HepG2 (cell line): ENCODE measurements at regions not wholly inside any gene's neighbourhood (a gene's known extent, or its start where the extent isn't known, plus 50 kb on each side); places are given as distances from the start of the nearest gene placed in this dataset.
A peak's percentile ranks its signal among the peaks of the same experiment; 100 is the strongest.

ENCODE experiments used
- ATAC-seq: fragments of 200-7000 bp; cut with Tn5 transposase; 3 replicates; pipeline ENCODE4 v1.9.1; 2020; ENCODE audit warnings: mild to moderate bottlenecking, moderate library complexity
- BruUV-seq: library from RNA; stranded (reverse); fragments of 400-500 nt; replicated peaks from 2 replicates; lab custom pipeline; 2021; lab: Mats Ljungman, UMichigan
- CTCF ChIA-PET: fragments of 300-600 bp; formaldehyde crosslinking; extraction: SDS; loops from one replicate; lab custom pipeline; 2021; ENCODE audit warnings: low total read pairs, inconsistent platforms, low intra/inter-chr PET ratio; lab: Yijun Ruan, JAX
- POLR2A ChIA-PET: fragments of 350-600 bp; sonication (Branson Sonifier 250); formaldehyde crosslinking; loops from one replicate; lab custom pipeline; 2020; ENCODE audit warnings: antibody characterized with exemption, inconsistent platforms; lab: Yijun Ruan, JAX
- DNase-seq: peaks from one replicate; pipeline ENCODE4 v3.0.0-alpha.2; 2015; ENCODE audit warnings: low spot score
- FAIRE-seq: peaks from 3 replicates; lab custom pipeline; 2011; peaks lifted over from hg19 to GRCh38; lab: Jason Lieb, UNC
- H2AFZ ChIP-seq: one replicate; pipeline ENCODE4 v1.6.1; 2011; ENCODE audit warnings: low read length, inconsistent platforms
- H3K27ac ChIP-seq: fragments of 300-600 bp; 3 replicates; pipeline ENCODE4 v1.8.0; 2011; ENCODE audit warnings: mixed run types, mild to moderate bottlenecking, mixed read lengths, low read length, inconsistent platforms; ENCODE audit not compliant: insufficient read depth; ENCODE audit errors: extremely low read length
- H3K27me3 ChIP-seq, 2 experiments: fragments of 200-600 bp in 1 of 2; 2 replicates in 1 of 2; 3 replicates in 1 of 2; pipeline versions ENCODE4 v1.6.0 to v1.8.0; 2011; ENCODE audit warnings: low read length in 2 of 2, mild to moderate bottlenecking in 2 of 2, moderate library complexity in 2 of 2, inconsistent platforms in 1 of 2; ENCODE audit not compliant: insufficient read depth in 2 of 2, control insufficient read depth in 1 of 2
- H3K36me3 ChIP-seq, 2 experiments: fragments of 200-600 bp in 1 of 2; replicated peaks in 1 of 2; 2 replicates in 1 of 2; 3 replicates in 1 of 2; pipeline versions ENCODE4 v1.5.1 to v1.8.0; 2011; ENCODE audit warnings: low read length in 2 of 2, inconsistent platforms in 1 of 2; ENCODE audit not compliant: insufficient read depth in 2 of 2, control insufficient read depth in 1 of 2
- H3K4me1 ChIP-seq: 2 replicates; pipeline ENCODE4 v1.5.1; 2012; ENCODE audit warnings: low read length, inconsistent platforms; ENCODE audit not compliant: insufficient read depth
- H3K4me2 ChIP-seq: 2 replicates; pipeline ENCODE4 v1.6.0; 2011; ENCODE audit warnings: low read depth, low read length, inconsistent platforms
- H3K4me3 ChIP-seq, 3 experiments: fragments of 200-600 bp in 1 of 3; sonication (generic), shearing (Covaris generic) in 1 of 3; replicated peaks in 1 of 3; 2 replicates each; pipeline ENCODE4 v1.5.1; 2011 to 2016; ENCODE audit warnings: low read length in 3 of 3, inconsistent platforms in 2 of 3, low read depth in 2 of 3, mild to moderate bottlenecking in 2 of 3, control low read depth in 1 of 3, mixed read lengths in 1 of 3; ENCODE audit not compliant: insufficient read depth in 1 of 3
- H3K79me2 ChIP-seq: one replicate; pipeline ENCODE4 v1.6.1; 2011; ENCODE audit warnings: low read length, inconsistent platforms; ENCODE audit not compliant: insufficient read depth
- H3K9ac ChIP-seq: 2 replicates; pipeline ENCODE4 v1.6.0; 2011; ENCODE audit warnings: mild to moderate bottlenecking, low read depth, low read length, inconsistent platforms; ENCODE audit not compliant: insufficient read depth
- H3K9me3 ChIP-seq: 2 replicates; pipeline ENCODE4 v1.5.1; 2012; ENCODE audit warnings: mild to moderate bottlenecking, low read length
- H4K20me1 ChIP-seq: 2 replicates; pipeline ENCODE4 v1.6.0; 2011; ENCODE audit warnings: inconsistent platforms, mild to moderate bottlenecking, low read length, moderate library complexity; ENCODE audit not compliant: insufficient read depth
- FOSL2 ChIP-seq: sonication (generic); formaldehyde crosslinking; IDR thresholded peaks from 2 replicates; pipeline ENCODE4 v1.4.0; 2020; ENCODE audit warnings: missing genetic modification reagents
- KDM6A ChIP-seq: IDR thresholded peaks from 2 replicates; pipeline ENCODE4 v1.6.1; 2016; ENCODE audit warnings: low read depth
- NCOR1 ChIP-seq: fragments of 200-600 bp; sonication (generic); IDR thresholded peaks from 2 replicates; pipeline ENCODE4 v1.7.0; 2017; ENCODE audit warnings: antibody characterized with exemption, low read length, borderline replicate concordance
- NFRKB ChIP-seq: fragments of 450-650 bp; IDR thresholded peaks from 2 replicates; pipeline ENCODE4 v1.6.1; 2017
- PCBP2 ChIP-seq: fragments of 200-400 bp; formaldehyde crosslinking; optimal IDR thresholded peaks from 2 replicates; pipeline ENCODE3; 2018; ENCODE audit warnings: low read length, low read depth; ENCODE audit not compliant: poor library complexity, severe bottlenecking
- RXRA ChIP-seq: sonication (generic); formaldehyde crosslinking; IDR thresholded peaks from 2 replicates; pipeline ENCODE4 v1.5.1; 2020; ENCODE audit warnings: missing genetic modification reagents
- SP5 ChIP-seq: IDR thresholded peaks from 2 replicates; pipeline ENCODE4 v1.6.1; 2016; ENCODE audit warnings: low read depth, borderline replicate concordance
- TBL1XR1 ChIP-seq: fragments of 150-350 bp; IDR thresholded peaks from 2 replicates; pipeline ENCODE4 v1.6.1; 2014; ENCODE audit warnings: borderline replicate concordance, low read length; ENCODE audit not compliant: partially characterized antibody
- TRIM24 ChIP-seq: sonication (generic); formaldehyde crosslinking; IDR thresholded peaks from 2 replicates; pipeline ENCODE4 v1.8.0; 2022; ENCODE audit warnings: mild to moderate bottlenecking, missing genetic modification reagents
- ZBTB26 ChIP-seq: IDR thresholded peaks from 2 replicates; pipeline ENCODE4 v1.6.1; 2016; ENCODE audit warnings: missing compliant biosample characterization, missing genetic modification reagents, borderline replicate concordance
- ZBTB38 ChIP-seq: sonication (generic); formaldehyde crosslinking; IDR thresholded peaks from 2 replicates; pipeline ENCODE4 v1.5.1; 2020; ENCODE audit warnings: mild to moderate bottlenecking, missing genetic modification reagents
- ZNF792 ChIP-seq: IDR thresholded peaks from 2 replicates; pipeline ENCODE4 v1.6.1; 2016
- WGBS: methylation state at CpG from one replicate; pipeline ENCODE4 v1.1.6; 2017; ENCODE audit warnings: low lambda C conversion rate; 5-methylcytosine and 5-hydroxymethylcytosine counted together
- in situ Hi-C: cut with HindIII; loops from 2 replicates; pipeline ENCODE4 v1.10.0; 2017; ENCODE audit warnings: low pct_unique_long_range_greater_than_20kb; ENCODE audit not compliant: extremely low pct_ligation_motif_present
- intact Hi-C: fragments of 100-400 bp; cut with micrococcal nuclease; formaldehyde crosslinking; loops from one replicate; pipeline ENCODE4 v1.10.0; 2022; ENCODE audit not compliant: unreplicated experiment
- TF ChIP-seq, protein P1 (sequence below): sonication (generic); formaldehyde crosslinking; IDR thresholded peaks from 2 replicates; pipeline ENCODE4 v1.8.0; 2022; ENCODE audit warnings: mild to moderate bottlenecking, missing genetic modification reagents; ENCODE audit not compliant: insufficient replicate concordance
- TF ChIP-seq, protein P2 (sequence below): fragments of 450-650 bp; IDR thresholded peaks from 2 replicates; pipeline ENCODE4 v1.6.1; 2017

- DNase-seq (no peak), FAIRE-seq (no peak), ATAC-seq (no peak)
- intact Hi-C loops (no loop called here), in situ Hi-C loops (no loop called here)
- no peaks in the 10 kb centered on the region for H4K20me1 ChIP-seq
- H3K4me3 ChIP-seq: no peak overlapping the region
- TF ChIP-seq, protein P1, sequence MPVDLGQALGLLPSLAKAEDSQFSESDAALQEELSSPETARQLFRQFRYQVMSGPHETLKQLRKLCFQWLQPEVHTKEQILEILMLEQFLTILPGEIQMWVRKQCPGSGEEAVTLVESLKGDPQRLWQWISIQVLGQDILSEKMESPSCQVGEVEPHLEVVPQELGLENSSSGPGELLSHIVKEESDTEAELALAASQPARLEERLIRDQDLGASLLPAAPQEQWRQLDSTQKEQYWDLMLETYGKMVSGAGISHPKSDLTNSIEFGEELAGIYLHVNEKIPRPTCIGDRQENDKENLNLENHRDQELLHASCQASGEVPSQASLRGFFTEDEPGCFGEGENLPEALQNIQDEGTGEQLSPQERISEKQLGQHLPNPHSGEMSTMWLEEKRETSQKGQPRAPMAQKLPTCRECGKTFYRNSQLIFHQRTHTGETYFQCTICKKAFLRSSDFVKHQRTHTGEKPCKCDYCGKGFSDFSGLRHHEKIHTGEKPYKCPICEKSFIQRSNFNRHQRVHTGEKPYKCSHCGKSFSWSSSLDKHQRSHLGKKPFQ (CRISPR knock-in tag): no peak
- no peak for TF ChIP-seq NCOR1
- no peak for TF ChIP-seq ZNF792
- TF ChIP-seq TRIM24 (CRISPR knock-in tag): no peak
- TF ChIP-seq TBL1XR1: no peak
- peak; percentile 51 for TF ChIP-seq PCBP2
- no peak overlapping the region for H3K27ac ChIP-seq
- no peaks in the 10 kb centered on the region for H3K27me3 ChIP-seq
- peaks cover 50% of the 10 kb centered on the region for H3K4me1 ChIP-seq
- peaks cover 17% of the 10 kb centered on the region for H3K79me2 ChIP-seq
- no peak overlapping the region for H3K9ac ChIP-seq
- CTCF ChIA-PET: no interaction called here
- no peak overlapping the region for H2AFZ ChIP-seq
- no peak overlapping the region for H3K4me2 ChIP-seq
- no peaks in the 10 kb centered on the region for H3K9me3 ChIP-seq
- BruUV-seq: no TSS peak
- POLR2A ChIA-PET: no interaction called here
- no peaks in the 10 kb centered on the region for H3K36me3 ChIP-seq
Measured at GRCh38 chr14:89592961-89593360, 175.9 kb upstream of the FOXN3 start.

DNA sequence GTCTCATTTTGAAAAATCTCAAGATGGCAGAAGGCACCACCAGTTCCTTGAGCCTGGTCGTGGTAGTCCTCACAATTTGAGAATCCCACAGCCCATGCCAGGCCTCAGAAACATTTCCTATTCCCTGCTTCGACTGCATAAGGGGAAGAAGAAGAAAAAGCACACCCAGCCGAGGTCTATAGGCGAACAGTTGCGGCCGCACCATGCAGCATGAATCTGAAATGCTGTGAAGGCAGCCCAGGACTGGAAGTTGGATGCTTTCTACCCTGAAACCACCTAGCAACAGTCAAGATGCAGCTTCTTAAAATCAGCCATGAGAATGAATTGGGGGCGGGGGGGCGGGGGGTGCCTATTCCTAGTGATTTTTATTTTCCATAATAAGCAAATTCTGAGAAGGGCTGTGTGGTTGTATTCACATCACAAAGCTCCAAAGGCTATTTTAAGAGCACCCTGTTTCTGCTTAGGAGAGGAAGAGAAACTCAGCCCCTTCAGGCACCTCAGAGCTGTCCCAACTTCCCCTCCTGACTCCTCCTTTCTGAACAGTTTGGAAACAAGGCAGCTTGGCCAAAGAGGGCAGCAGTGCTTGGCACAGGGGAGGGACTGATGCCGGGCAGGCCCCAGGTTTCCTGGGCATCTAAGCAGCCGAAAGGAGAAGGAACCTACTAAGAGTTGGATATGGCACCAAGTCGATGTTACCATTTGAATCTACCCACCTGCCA, 172.5 kb upstream of the FOXN3 start:
- ChIA-PET CTCF (no interaction called here), POLR2A (no interaction called here)
- Histone ChIP-seq H3K27ac (peak overlapping the region; percentile 46), H3K9ac (no peak overlapping the region), H3K79me2 (peaks cover 24% of the 10 kb centered on the region), H3K4me1 (peaks cover 59% of the 10 kb centered on the region), H3K9me3 (no peaks in the 10 kb centered on the region)
- in situ Hi-C loops: no loop called here
- no TSS peak for BruUV-seq
- DNase-seq (no peak), ATAC-seq (peak; percentile 58)
- TF ChIP-seq SP5 (CRISPR knock-in tag): no peak
- 0 out of 2 replicates have a peak, but pooled peaks have one; percentile 36 for TF ChIP-seq ZBTB38
- no peak for TF ChIP-seq RXRA
- TF ChIP-seq KDM6A (CRISPR knock-in tag): no peak
- 0 out of 2 replicates have a peak, but pooled peaks have one; percentile 3 for TF ChIP-seq FOSL2 (CRISPR knock-in tag)
- TF ChIP-seq, protein P2, sequence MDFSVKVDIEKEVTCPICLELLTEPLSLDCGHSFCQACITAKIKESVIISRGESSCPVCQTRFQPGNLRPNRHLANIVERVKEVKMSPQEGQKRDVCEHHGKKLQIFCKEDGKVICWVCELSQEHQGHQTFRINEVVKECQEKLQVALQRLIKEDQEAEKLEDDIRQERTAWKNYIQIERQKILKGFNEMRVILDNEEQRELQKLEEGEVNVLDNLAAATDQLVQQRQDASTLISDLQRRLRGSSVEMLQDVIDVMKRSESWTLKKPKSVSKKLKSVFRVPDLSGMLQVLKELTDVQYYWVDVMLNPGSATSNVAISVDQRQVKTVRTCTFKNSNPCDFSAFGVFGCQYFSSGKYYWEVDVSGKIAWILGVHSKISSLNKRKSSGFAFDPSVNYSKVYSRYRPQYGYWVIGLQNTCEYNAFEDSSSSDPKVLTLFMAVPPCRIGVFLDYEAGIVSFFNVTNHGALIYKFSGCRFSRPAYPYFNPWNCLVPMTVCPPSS: no peak
- TF ChIP-seq NFRKB: no peak
- TF ChIP-seq ZBTB26 (CRISPR knock-in tag): peak; percentile 6; the same call in 1 of the 2 replicates
- TF ChIP-seq, all 625 proteins: peak for 3
- H4K20me1 ChIP-seq: no peaks in the 10 kb centered on the region
- peak overlapping the region; percentile 44 for H3K4me2 ChIP-seq
- no peak for FAIRE-seq
- intact Hi-C loops: loop anchor here (5.0 kb wide), 1 partner anchor 47 kb away; no protein-coding TSS in a partner anchor
- no peak overlapping the region for H3K4me3 ChIP-seq
- 92% methylated on average over 11 of the region's 11 CpGs for WGBS
- no peaks in the 10 kb centered on the region; a peak in 2 of 5 replicates for H3K36me3 ChIP-seq
- H3K27me3 ChIP-seq: no peaks in the 10 kb centered on the region
- H2AFZ ChIP-seq: no peak overlapping the region
